ENCODE measurements at regions not wholly inside any gene's neighbourhood (a gene's known extent, or its start where the extent isn't known, plus 50 kb on each side); places are given as distances from the start of the nearest gene placed in this dataset.

DNA sequence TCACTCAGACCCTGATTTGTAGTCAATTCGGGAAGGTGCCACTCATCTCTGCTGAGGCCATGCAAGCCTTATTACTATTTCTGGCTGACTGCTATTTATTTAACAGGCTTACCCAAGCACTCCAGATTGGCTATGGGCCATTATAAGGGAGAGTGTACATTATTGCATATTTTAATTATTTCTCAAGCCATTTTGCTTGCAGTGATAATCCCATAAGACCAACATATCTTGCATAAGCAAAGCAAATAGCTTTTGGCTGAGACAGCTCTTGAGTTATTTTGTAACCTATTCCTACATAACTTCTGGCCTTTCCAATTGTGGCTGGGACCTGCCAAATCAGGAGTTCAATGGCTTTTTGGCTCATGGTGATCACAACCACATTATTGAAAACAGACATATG is 509.6 kb upstream of the USP15 start:
- no peak for TF ChIP-seq L3MBTL2 (conservative IDR thresholded peaks at IDR 0.05)
- no peak for TF ChIP-seq SUZ12 (IDR thresholded peaks at IDR 0.05)
- no peak for TF ChIP-seq ZNF384 (IDR thresholded peaks at IDR 0.05)
- no peak for TF ChIP-seq BHLHE40 (IDR thresholded peaks at IDR 0.05; ENCODE audit: borderline replicate concordance)
- no peak for TF ChIP-seq FOXK2 (IDR thresholded peaks at IDR 0.05)
- no peak for TF ChIP-seq NFRKB (IDR thresholded peaks at IDR 0.05)
- TF ChIP-seq ELF4 (IDR thresholded peaks at IDR 0.05), result no peak
- TF ChIP-seq SP1 (IDR thresholded peaks at IDR 0.05), result no peak
- TF ChIP-seq FOXM1 (IDR thresholded peaks at IDR 0.05; ENCODE audit: borderline replicate concordance), result no peak
- TF ChIP-seq FOXA1 (IDR thresholded peaks at IDR 0.05), result no peak
- no peak for TF ChIP-seq LEF1 (IDR thresholded peaks at IDR 0.05; ENCODE audit: borderline replicate concordance)
- TF ChIP-seq CTBP1 (IDR thresholded peaks at IDR 0.05; ENCODE audit: borderline replicate concordance), result no peak
- no peak for TF ChIP-seq ARNT (IDR thresholded peaks at IDR 0.05)
- TF ChIP-seq TARDBP (IDR thresholded peaks at IDR 0.05), result no peak

Measured in HEK293T (cell line).